ENCODE measurements at regions not wholly inside any gene's neighbourhood (a gene's known extent, or its start where the extent isn't known, plus 50 kb on each side); places are given as distances from the start of the nearest gene placed in this dataset.

- Histone ChIP-seq H3K36me3 (ENCODE audit: insufficient read depth in 1 of 2, low read depth in 1 of 2) (no peaks in the 10 kb centered on the region), H3K4me3 (no peak overlapping the region), H3K9me3 (no peaks in the 10 kb centered on the region), H3K27me3 (ENCODE audit: insufficient read depth in 3 of 3, low read length in 2 of 3) (no peaks in the 10 kb centered on the region), H3K27ac (no peak overlapping the region), H3K4me1 (no peaks in the 10 kb centered on the region)
- TF ChIP-seq CTCF (IDR thresholded peaks at IDR 0.05): no peak
- DNase-seq (no peak), ATAC-seq (no peak)
- intact Hi-C loops (cut with DNase I): no loop called here
- WGBS, 3 donors: 83 to 89% (median 88%) methylated on average over 1 of the region's 1 CpG
These were observed 140.0 kb upstream of the HS3ST3A1 start for GRCh38 chr17:13741744-13742143.

- H3K4me1 ChIP-seq: no peaks in the 10 kb centered on the region
- intact Hi-C loops (cut with DNase I): no loop called here
- no peaks in the 10 kb centered on the region for H3K27me3 ChIP-seq (ENCODE audit: insufficient read depth in 3 of 3, low read length in 2 of 3)
- H3K4me3 ChIP-seq: no peak overlapping the region
- WGBS, 3 donors: 90 to 96% (median 90%) methylated on average over 3 of the region's 3 CpGs
- H3K9me3 ChIP-seq: no peaks in the 10 kb centered on the region
- TF ChIP-seq CTCF (IDR thresholded peaks at IDR 0.05): no peak
- H3K36me3 ChIP-seq (ENCODE audit: insufficient read depth in 1 of 2, low read depth in 1 of 2): no peaks in the 10 kb centered on the region
- H3K27ac ChIP-seq: no peak overlapping the region
- DNase-seq (no peak), ATAC-seq (no peak)
These were observed 142.2 kb upstream of the HS3ST3A1 start for GRCh38 chr17:13743906-13744305.

- ATAC-seq (no peak), DNase-seq (no peak)
- 84 to 88% (median 87%) methylated on average over 9 of the region's 9 CpGs for WGBS, 3 donors
- Histone ChIP-seq H3K4me1 (no peaks in the 10 kb centered on the region), H3K36me3 (ENCODE audit: insufficient read depth in 1 of 2, low read depth in 1 of 2) (no peaks in the 10 kb centered on the region), H3K27ac (no peak overlapping the region), H3K27me3 (ENCODE audit: insufficient read depth in 3 of 3, low read length in 2 of 3) (peaks cover 0 to 1% (median 0%) of the 10 kb centered on the region in 3 donors), H3K4me3 (no peak overlapping the region), H3K9me3 (no peaks in the 10 kb centered on the region)
- no peak for TF ChIP-seq CTCF (IDR thresholded peaks at IDR 0.05)
- intact Hi-C loops (cut with DNase I): no loop called here
These were observed 144.7 kb upstream of the HS3ST3A1 start for GRCh38 chr17:13746404-13746803.

GRCh38 chr17:13749166-13749890 lies 147.6 kb upstream of the HS3ST3A1 start:
- ATAC-seq: no peak
- intact Hi-C loops (cut with DNase I): no loop called here
- no peak for TF ChIP-seq CTCF (IDR thresholded peaks at IDR 0.05)
- H3K27me3 ChIP-seq (ENCODE audit: insufficient read depth in 3 of 3, low read length in 2 of 3): peaks cover 0 to 1% (median 0%) of the 10 kb centered on the region in 3 donors
- no peaks in the 10 kb centered on the region for H3K9me3 ChIP-seq
- H3K4me1 ChIP-seq: no peaks in the 10 kb centered on the region
- no peaks in the 10 kb centered on the region for H3K36me3 ChIP-seq (ENCODE audit: insufficient read depth in 1 of 2, low read depth in 1 of 2)
- H3K4me3 ChIP-seq: no peak overlapping the region
- H3K27ac ChIP-seq: no peak overlapping the region
- 79 to 84% (median 84%) methylated on average over 5 of the region's 5 CpGs for WGBS, 3 donors
- no peak for DNase-seq

- Histone ChIP-seq H3K27me3 (ENCODE audit: insufficient read depth in 3 of 3, low read length in 2 of 3) (peaks cover 0 to 1% (median 0%) of the 10 kb centered on the region in 3 donors), H3K9me3 (no peaks in the 10 kb centered on the region), H3K36me3 (ENCODE audit: insufficient read depth in 1 of 2, low read depth in 1 of 2) (no peaks in the 10 kb centered on the region), H3K27ac (no peak overlapping the region), H3K4me1 (no peaks in the 10 kb centered on the region), H3K4me3 (no peak overlapping the region)
- intact Hi-C loops (cut with DNase I): no loop called here
- no peak for TF ChIP-seq CTCF (IDR thresholded peaks at IDR 0.05)
- DNase-seq: no peak
- ATAC-seq: no peak
- 19 to 53% (median 41%) methylated on average over 1 of the region's 1 CpG for WGBS, 3 donors
These were observed 148.1 kb upstream of the HS3ST3A1 start for GRCh38 chr17:13749891-13750235.

Data from psoas muscle (tissue), 7 donors.